ELF-1 (cell line): ENCODE measurements at regions not wholly inside any gene's neighbourhood (a gene's known extent, or its start where the extent isn't known, plus 50 kb on each side); places are given as distances from the start of the nearest gene placed in this dataset.

ENCODE experiments used
- DNase-seq: peaks from one replicate; pipeline ENCODE4 v3.0.0-alpha.2; 2016; ENCODE audit warnings: low read depth, low spot score

GRCh38 chr6:167513778-167514177, 188.9 kb downstream of the TTLL2 start:
- no peak for DNase-seq

- no peak for DNase-seq
These were observed 189.6 kb downstream of the TTLL2 start for GRCh38 chr6:167514524-167514923.

- no peak for DNase-seq
These were observed 191.1 kb downstream of the TTLL2 start for GRCh38 chr6:167515873-167516507.

- no peak for DNase-seq
These were observed 192.5 kb downstream of the TTLL2 start for GRCh38 chr6:167517254-167517916.

- DNase-seq: no peak
These were observed 198.5 kb downstream of the TTLL2 start for GRCh38 chr6:167523426-167523825.

- no peak for DNase-seq
These were observed 199.6 kb downstream of the TTLL2 start for GRCh38 chr6:167524261-167525111.

GRCh38 chr6:167525774-167526173, 200.9 kb downstream of the TTLL2 start:
- DNase-seq: no peak

- no peak for DNase-seq
These were observed 201.8 kb downstream of the TTLL2 start for GRCh38 chr6:167526465-167527368.

GRCh38 chr6:167528239-167528638, 203.4 kb downstream of the TTLL2 start:
- no peak for DNase-seq

- no peak for DNase-seq
These were observed 204.1 kb downstream of the TTLL2 start for GRCh38 chr6:167528976-167529375.

GRCh38 chr6:167529444-167530335, 204.8 kb downstream of the TTLL2 start:
- DNase-seq: no peak

GRCh38 chr6:167530951-167531350, 206.1 kb downstream of the TTLL2 start:
- no peak for DNase-seq

- DNase-seq: no peak
These were observed 207.8 kb downstream of the TTLL2 start for GRCh38 chr6:167532410-167533288.

- no peak for DNase-seq
These were observed 209.0 kb downstream of the TTLL2 start for GRCh38 chr6:167533851-167534250.

GRCh38 chr6:167537816-167538215, 212.9 kb downstream of the TTLL2 start:
- DNase-seq: no peak

- DNase-seq: no peak
These were observed 213.9 kb downstream of the TTLL2 start for GRCh38 chr6:167538746-167539145.

GRCh38 chr6:167540796-167541195, 215.9 kb downstream of the TTLL2 start:
- DNase-seq: no peak

- no peak for DNase-seq
These were observed 216.7 kb downstream of the TTLL2 start for GRCh38 chr6:167541544-167541943.
